Mesendoderm (in vitro differentiated cells): ENCODE measurements at regions not wholly inside any gene's neighbourhood (a gene's known extent, or its start where the extent isn't known, plus 50 kb on each side); places are given as distances from the start of the nearest gene placed in this dataset.

Source experiments
- DNase-seq: peaks from one replicate; pipeline ENCODE4 v3.0.0; 2013
- H2AK5ac ChIP-seq: 2 replicates; pipeline ENCODE4 v1.6.1; 2013; ENCODE audit warnings: low read length, inconsistent platforms
- H2BK120ac ChIP-seq: 2 replicates; pipeline ENCODE4 v1.6.1; 2013; ENCODE audit warnings: low read depth, mild to moderate bottlenecking, low read length, moderate library complexity, mixed read lengths
- H2BK15ac ChIP-seq: replicated peaks from 2 replicates; pipeline ENCODE4 v1.6.1; 2013; ENCODE audit warnings: low read depth, mild to moderate bottlenecking, moderate library complexity
- H2BK5ac ChIP-seq: 2 replicates; pipeline ENCODE4 v1.6.1; 2013; ENCODE audit warnings: low read length, inconsistent platforms
- H3K18ac ChIP-seq: 2 replicates; pipeline ENCODE4 v1.6.1; 2013; ENCODE audit warnings: mild to moderate bottlenecking, low read length, mixed read lengths
- H3K23ac ChIP-seq: one replicate; pipeline ENCODE4 v1.6.1; 2013; ENCODE audit warnings: low read length
- H3K27ac ChIP-seq: 2 replicates; pipeline ENCODE4 v1.5.1; 2013; ENCODE audit warnings: low read depth, mild to moderate bottlenecking, inconsistent platforms, low read length, moderate library complexity
- H3K27me3 ChIP-seq: 2 replicates; pipeline ENCODE4 v1.6.1; 2013; ENCODE audit warnings: low read length, control low read depth, mild to moderate bottlenecking, inconsistent platforms; ENCODE audit not compliant: insufficient read depth, poor library complexity
- H3K36me3 ChIP-seq: 2 replicates; pipeline ENCODE4 v1.6.1; 2013; ENCODE audit warnings: low read length, inconsistent platforms; ENCODE audit not compliant: control insufficient read depth, insufficient read depth
- H3K4ac ChIP-seq: one replicate; pipeline ENCODE4 v1.6.1; 2013; ENCODE audit warnings: low read depth, mild to moderate bottlenecking, low read length, moderate library complexity
- H3K4me1 ChIP-seq: 2 replicates; pipeline ENCODE4 v1.6.1; 2013; ENCODE audit warnings: low read depth, low read length, inconsistent platforms; ENCODE audit not compliant: control insufficient read depth
- H3K4me2 ChIP-seq: 2 replicates; pipeline ENCODE4 v1.6.1; 2013; ENCODE audit warnings: low read length
- H3K4me3 ChIP-seq: 2 replicates; pipeline ENCODE4 v1.5.1; 2013; ENCODE audit warnings: mild to moderate bottlenecking, low read length
- H3K56ac ChIP-seq: one replicate; pipeline ENCODE4 v1.6.1; 2013; ENCODE audit warnings: low read length
- H3K79me1 ChIP-seq: 2 replicates; pipeline ENCODE4 v1.6.1; 2013; ENCODE audit warnings: low read length, inconsistent platforms
- H3K79me2 ChIP-seq: 2 replicates; pipeline ENCODE4 v1.6.1; 2013; ENCODE audit warnings: mild to moderate bottlenecking, low read length; ENCODE audit not compliant: control insufficient read depth, insufficient read depth
- H3K9ac ChIP-seq: 2 replicates; pipeline ENCODE4 v1.6.1; 2013; ENCODE audit warnings: low read length, inconsistent platforms
- H4K5ac ChIP-seq: one replicate; pipeline ENCODE4 v1.6.1; 2013; ENCODE audit warnings: low read length
- H4K8ac ChIP-seq: one replicate; pipeline ENCODE4 v1.6.1; 2013; ENCODE audit warnings: low read depth, mild to moderate bottlenecking, control low read depth, low read length, moderate library complexity
- WGBS: extraction: QIAGEN DNeasy Blood & Tissue Kit; methylation state at CpG from one replicate; pipeline ENCODE4 v1.1.7; 2013; ENCODE audit warnings: low lambda C conversion rate, missing lambda C conversion rate; ENCODE audit not compliant: insufficient coverage; ENCODE audit errors: extremely low coverage; 5-methylcytosine and 5-hydroxymethylcytosine counted together

GRCh38 chr5:165161204-165161603 is 1655.8 kb downstream of the MAT2B start:
- H2BK5ac ChIP-seq, result no peak overlapping the region
- H2AK5ac ChIP-seq, result no peak overlapping the region
- no peaks in the 10 kb centered on the region for H3K36me3 ChIP-seq
- H3K27ac ChIP-seq, result no peak overlapping the region
- DNase-seq, result peak; percentile 50
- no peak overlapping the region for H4K8ac ChIP-seq
- H3K4me1 ChIP-seq, result no peaks in the 10 kb centered on the region
- H3K9ac ChIP-seq, result no peak overlapping the region
- H3K56ac ChIP-seq, result no peak overlapping the region
- no peak overlapping the region for H3K18ac ChIP-seq
- H3K79me2 ChIP-seq, result no peaks in the 10 kb centered on the region
- no peak overlapping the region for H2BK120ac ChIP-seq
- H2BK15ac ChIP-seq, result no peak overlapping the region
- H4K5ac ChIP-seq, result no peak overlapping the region
- WGBS, result no CpG with 5 or more reads among the region's 6 CpGs
- H3K4me3 ChIP-seq, result no peak overlapping the region
- no peak overlapping the region for H3K4me2 ChIP-seq
- H3K79me1 ChIP-seq, result no peaks in the 10 kb centered on the region
- no peak overlapping the region for H3K4ac ChIP-seq
- H3K23ac ChIP-seq, result no peak overlapping the region
- H3K27me3 ChIP-seq, result no peaks in the 10 kb centered on the region

GRCh38 chr5:165163861-165164260 is 1658.4 kb downstream of the MAT2B start:
- H3K9ac ChIP-seq, result no peak overlapping the region
- H2BK120ac ChIP-seq, result no peak overlapping the region
- no peak overlapping the region for H2BK5ac ChIP-seq
- H4K8ac ChIP-seq, result no peak overlapping the region
- no peak overlapping the region for H3K4me3 ChIP-seq
- no peak overlapping the region for H3K4me2 ChIP-seq
- no peak overlapping the region for H3K56ac ChIP-seq
- H2AK5ac ChIP-seq, result no peak overlapping the region
- no peak overlapping the region for H3K4ac ChIP-seq
- no peaks in the 10 kb centered on the region for H3K4me1 ChIP-seq
- no peak overlapping the region for H3K18ac ChIP-seq
- no peak overlapping the region for H3K23ac ChIP-seq
- no peak overlapping the region for H2BK15ac ChIP-seq
- no peaks in the 10 kb centered on the region for H3K36me3 ChIP-seq
- no peaks in the 10 kb centered on the region for H3K79me2 ChIP-seq
- WGBS, result no CpG with 5 or more reads among the region's 2 CpGs
- H3K27ac ChIP-seq, result no peak overlapping the region
- H3K79me1 ChIP-seq, result no peaks in the 10 kb centered on the region
- DNase-seq, result no peak
- H3K27me3 ChIP-seq, result no peaks in the 10 kb centered on the region
- H4K5ac ChIP-seq, result no peak overlapping the region

GRCh38 chr5:165173651-165174050 is 1668.2 kb downstream of the MAT2B start:
- Histone ChIP-seq H3K79me1 (no peaks in the 10 kb centered on the region), H2AK5ac (no peak overlapping the region), H3K79me2 (no peaks in the 10 kb centered on the region), H3K4me1 (no peaks in the 10 kb centered on the region), H3K4me2 (no peak overlapping the region), H2BK120ac (no peak overlapping the region), H3K9ac (no peak overlapping the region), H3K27ac (no peak overlapping the region), H3K23ac (no peak overlapping the region), H4K8ac (no peak overlapping the region), H3K4ac (no peak overlapping the region), H3K56ac (no peak overlapping the region), H3K18ac (no peak overlapping the region), H3K36me3 (no peaks in the 10 kb centered on the region), H3K27me3 (no peaks in the 10 kb centered on the region), H4K5ac (no peak overlapping the region), H2BK15ac (no peak overlapping the region), H2BK5ac (no peak overlapping the region), H3K4me3 (no peak overlapping the region)
- WGBS, result no CpG with 5 or more reads among the region's 2 CpGs
- no peak for DNase-seq

- Histone ChIP-seq H3K4me1 (no peaks in the 10 kb centered on the region), H4K8ac (no peak overlapping the region), H3K23ac (no peak overlapping the region), H3K4me2 (no peak overlapping the region), H2BK5ac (no peak overlapping the region), H3K79me2 (no peaks in the 10 kb centered on the region), H3K56ac (no peak overlapping the region), H3K4me3 (no peak overlapping the region), H4K5ac (no peak overlapping the region), H3K18ac (no peak overlapping the region), H2BK120ac (no peak overlapping the region), H3K36me3 (no peaks in the 10 kb centered on the region), H2BK15ac (no peak overlapping the region), H3K4ac (no peak overlapping the region), H3K9ac (no peak overlapping the region), H3K27me3 (no peaks in the 10 kb centered on the region), H3K79me1 (no peaks in the 10 kb centered on the region), H2AK5ac (no peak overlapping the region), H3K27ac (no peak overlapping the region)
- DNase-seq, result no peak
- WGBS, result no CpG with 5 or more reads among the region's 2 CpGs
Measured at GRCh38 chr5:165175041-165175440, 1669.6 kb downstream of the MAT2B start.

GRCh38 chr5:165184183-165184582 is 1678.8 kb downstream of the MAT2B start:
- Histone ChIP-seq H2BK5ac (no peak overlapping the region), H3K23ac (no peak overlapping the region), H3K79me1 (no peaks in the 10 kb centered on the region), H3K4me1 (no peaks in the 10 kb centered on the region), H3K56ac (no peak overlapping the region), H3K18ac (no peak overlapping the region), H2AK5ac (no peak overlapping the region), H3K4ac (no peak overlapping the region), H2BK15ac (no peak overlapping the region), H3K9ac (no peak overlapping the region), H4K5ac (no peak overlapping the region), H2BK120ac (no peak overlapping the region), H4K8ac (no peak overlapping the region), H3K27me3 (no peaks in the 10 kb centered on the region), H3K79me2 (no peaks in the 10 kb centered on the region), H3K4me2 (no peak overlapping the region), H3K27ac (no peak overlapping the region), H3K36me3 (no peaks in the 10 kb centered on the region), H3K4me3 (no peak overlapping the region)
- WGBS, result no CpG with 5 or more reads among the region's 2 CpGs
- no peak for DNase-seq

- Histone ChIP-seq H3K56ac (no peak overlapping the region), H3K18ac (no peak overlapping the region), H4K5ac (no peak overlapping the region), H2BK15ac (no peak overlapping the region), H3K4me1 (no peaks in the 10 kb centered on the region), H3K4me3 (no peak overlapping the region), H3K27ac (no peak overlapping the region), H3K9ac (no peak overlapping the region), H3K27me3 (no peaks in the 10 kb centered on the region), H2AK5ac (no peak overlapping the region), H2BK120ac (no peak overlapping the region), H3K79me2 (no peaks in the 10 kb centered on the region), H3K4me2 (no peak overlapping the region), H4K8ac (no peak overlapping the region), H3K36me3 (no peaks in the 10 kb centered on the region), H3K79me1 (no peaks in the 10 kb centered on the region), H2BK5ac (no peak overlapping the region), H3K4ac (no peak overlapping the region), H3K23ac (no peak overlapping the region)
- no CpG with 5 or more reads among the region's 2 CpGs for WGBS
- DNase-seq, result no peak
Measured at GRCh38 chr5:165185716-165186115, 1680.3 kb downstream of the MAT2B start.
